Panc1 (cell line): ENCODE measurements at regions not wholly inside any gene's neighbourhood (a gene's known extent, or its start where the extent isn't known, plus 50 kb on each side); places are given as distances from the start of the nearest gene placed in this dataset.

Experiments
- ATAC-seq: fragments of 200-7000 bp; cut with Tn5 transposase; 2 replicates; pipeline ENCODE4 v1.9.1; 2020; ENCODE audit warnings: mild to moderate bottlenecking, moderate library complexity
- BruUV-seq: library from RNA; stranded (reverse); fragments of 400-500 nt; replicated peaks from 2 replicates; lab custom pipeline; 2021; lab: Mats Ljungman, UMichigan
- CTCF ChIA-PET: fragments of 300-600 bp; sonication (Branson Sonifier 250); formaldehyde crosslinking; loops from one replicate; lab custom pipeline; 2022; ENCODE audit warnings: antibody characterized with exemption; lab: Charles Lee
- POLR2A ChIA-PET: fragments of 300-600 bp; sonication (Branson Sonifier 250); formaldehyde crosslinking; loops from one replicate; lab custom pipeline; 2022; ENCODE audit warnings: antibody characterized with exemption; lab: Charles Lee
- DNase-seq: peaks from one replicate; pipeline ENCODE4 v3.0.0-alpha.2; 2010; ENCODE audit warnings: low read depth, low spot score
- H3K27ac ChIP-seq: 2 replicates; pipeline ENCODE4 v1.5.1; 2011; ENCODE audit warnings: mild to moderate bottlenecking, low read length, inconsistent platforms
- H3K27me3 ChIP-seq: fragments of 200-500 bp; sonication (Bioruptor generic); 2 replicates; pipeline ENCODE4 v1.6.0; 2014; ENCODE audit warnings: low read length, inconsistent platforms; ENCODE audit not compliant: control insufficient read depth, insufficient read depth
- H3K36me3 ChIP-seq: fragments of 200-500 bp; sonication (Bioruptor generic); 2 replicates; pipeline ENCODE4 v1.5.1; 2014; ENCODE audit warnings: inconsistent platforms, mild to moderate bottlenecking, low read length, moderate library complexity; ENCODE audit not compliant: control insufficient read depth, insufficient read depth
- H3K4me1 ChIP-seq: 2 replicates; pipeline ENCODE4 v1.5.1; 2011; ENCODE audit warnings: inconsistent platforms, mild to moderate bottlenecking, low read length, moderate library complexity; ENCODE audit not compliant: control insufficient read depth, insufficient read depth
- H3K4me3 ChIP-seq, 2 experiments: 2 replicates each; pipeline ENCODE4 v1.5.1; 2011 to 2012; ENCODE audit warnings: low read depth in 2 of 2, low read length in 2 of 2, mild to moderate bottlenecking in 2 of 2, inconsistent platforms in 1 of 2, moderate library complexity in 1 of 2
- H3K9me3 ChIP-seq: fragments of 200-500 bp; sonication (Bioruptor generic); 2 replicates; pipeline ENCODE4 v1.5.1; 2014; ENCODE audit warnings: low read depth, mild to moderate bottlenecking, inconsistent platforms, low read length, moderate library complexity; ENCODE audit not compliant: control insufficient read depth, insufficient read depth
- CTCF ChIP-seq: fragments of 450-650 bp; IDR thresholded peaks from 2 replicates; pipeline ENCODE4 v1.5.1; 2017; ENCODE audit warnings: mild to moderate bottlenecking
- POLR2AphosphoS5 ChIP-seq: IDR thresholded peaks from 2 replicates; pipeline ENCODE4 v1.6.1; 2012; ENCODE audit warnings: mild to moderate bottlenecking, low read depth, low read length, moderate library complexity
- REST ChIP-seq, 2 experiments: IDR thresholded peaks; 2 replicates each; pipeline ENCODE4 v1.6.1; 2011 to 2012; ENCODE audit warnings: low read depth in 2 of 2, control low read depth in 1 of 2, low read length in 1 of 2, mild to moderate bottlenecking in 1 of 2, moderate library complexity in 1 of 2; ENCODE audit not compliant: insufficient read depth in 1 of 2
- SIN3A ChIP-seq: IDR thresholded peaks from 2 replicates; pipeline ENCODE4 v1.6.1; 2012; ENCODE audit warnings: low read depth, mild to moderate bottlenecking, low read length, moderate library complexity, borderline replicate concordance; ENCODE audit not compliant: insufficient read depth
- TCF7L2 ChIP-seq: IDR thresholded peaks from 2 replicates; pipeline ENCODE4 v1.6.1; 2011; ENCODE audit warnings: mild to moderate bottlenecking, low read depth, low read length, inconsistent platforms
- in situ Hi-C: cut with HindIII; loops from 2 replicates; pipeline ENCODE4 v1.10.0; 2016; ENCODE audit warnings: low sequenced_read_pairs, low pct_unique_long_range_greater_than_20kb
- intact Hi-C: fragments of 100-400 bp; cut with micrococcal nuclease; formaldehyde crosslinking; loops from one replicate; pipeline ENCODE4 v1.10.0; 2022; ENCODE audit not compliant: unreplicated experiment

GRCh38 chr16:72286936-72287620 is 115.1 kb upstream of the PMFBP1 start:
- intact Hi-C loops (no loop called here), in situ Hi-C loops (no loop called here)
- no peaks in the 10 kb centered on the region for H3K36me3 ChIP-seq
- no peak for TF ChIP-seq CTCF
- no peak for ATAC-seq
- no peak overlapping the region for H3K27ac ChIP-seq
- DNase-seq, result no peak
- ChIA-PET CTCF (no interaction called here), POLR2A (no interaction called here)
- H3K4me1 ChIP-seq, result peaks cover 4% of the 10 kb centered on the region
- BruUV-seq, result no TSS peak
- no peak overlapping the region for H3K4me3 ChIP-seq
- no peaks in the 10 kb centered on the region for H3K27me3 ChIP-seq
- H3K9me3 ChIP-seq, result no peaks in the 10 kb centered on the region

- Histone ChIP-seq H3K4me3 (no peak overlapping the region), H3K36me3 (no peaks in the 10 kb centered on the region), H3K27me3 (no peaks in the 10 kb centered on the region), H3K9me3 (no peaks in the 10 kb centered on the region), H3K4me1 (no peaks in the 10 kb centered on the region), H3K27ac (no peak overlapping the region)
- no peak for DNase-seq
- BruUV-seq, result no TSS peak
- intact Hi-C loops, result no loop called here
- TF ChIP-seq SIN3A (no peak), REST (IDR thresholded peaks at IDR 0.05; ENCODE audit: insufficient read depth in 1 of 2, low read depth in 2 of 2, low read length in 1 of 2) (no peak), POLR2AphosphoS5 (no peak)
- POLR2A ChIA-PET, result no interaction called here
- ATAC-seq, result no peak
- CTCF ChIA-PET, result no interaction called here
- in situ Hi-C loops, result no loop called here
These were observed 113.8 kb upstream of the PMFBP1 start for GRCh38 chr16:72285728-72286127.

GRCh38 chr16:72285324-72285723 is 113.4 kb upstream of the PMFBP1 start:
- CTCF ChIA-PET, result no interaction called here
- POLR2A ChIA-PET, result no interaction called here
- intact Hi-C loops, result no loop called here
- BruUV-seq, result no TSS peak
- ATAC-seq (no peak), DNase-seq (no peak)
- Histone ChIP-seq H3K36me3 (no peaks in the 10 kb centered on the region), H3K27ac (no peak overlapping the region), H3K9me3 (no peaks in the 10 kb centered on the region), H3K27me3 (no peaks in the 10 kb centered on the region), H3K4me3 (no peak overlapping the region), H3K4me1 (no peaks in the 10 kb centered on the region)
- in situ Hi-C loops, result no loop called here
- no peak for TF ChIP-seq TCF7L2
- TF ChIP-seq REST (IDR thresholded peaks at IDR 0.05; ENCODE audit: insufficient read depth in 1 of 2, low read depth in 2 of 2, low read length in 1 of 2), result no peak
- TF ChIP-seq CTCF, result no peak
- TF ChIP-seq POLR2AphosphoS5, result no peak
- no peak for TF ChIP-seq SIN3A
